Breast epithelium (tissue), 4 donors: ENCODE measurements at regions not wholly inside any gene's neighbourhood (a gene's known extent, or its start where the extent isn't known, plus 50 kb on each side); places are given as distances from the start of the nearest gene placed in this dataset.

Experiments
- DNase-seq, 2 donors: peaks; one replicate each; pipeline ENCODE4 v3.0.0-alpha.2; 2019; ENCODE audit warnings: low spot score in 2 of 2
- H3K27ac ChIP-seq, 2 donors: fragments of 200-600 bp; sonication (generic) in 1 of 2; one replicate each; pipeline ENCODE4 v1.5.1; 2016 to 2019; ENCODE audit warnings: mild to moderate bottlenecking in 1 of 2
- H3K27me3 ChIP-seq, 2 donors: fragments of 200-600 bp; sonication (generic) in 1 of 2; one replicate each; pipeline versions ENCODE4 v1.5.1 to v1.6.0; 2017 to 2019; ENCODE audit warnings: control low read depth in 1 of 2, mild to moderate bottlenecking in 1 of 2
- H3K36me3 ChIP-seq: fragments of 200-600 bp; one replicate; pipeline ENCODE4 v1.5.1; 2019
- H3K4me1 ChIP-seq, 2 donors: fragments of 200-600 bp; sonication (generic); one replicate each; pipeline ENCODE4 v1.5.1; 2016 to 2019; ENCODE audit warnings: control low read depth in 1 of 2
- H3K4me3 ChIP-seq, 3 donors: fragments of 200-600 bp; sonication (generic); 1 replicate in 2 of 3; 2 replicates in 1 of 3; pipeline ENCODE4 v1.5.1; 2016 to 2019; ENCODE audit warnings: mild to moderate bottlenecking in 3 of 3, moderate library complexity in 2 of 3
- H3K9me3 ChIP-seq, 2 donors: fragments of 200-600 bp; sonication (generic) in 1 of 2; one replicate each; pipeline ENCODE4 v1.5.1; 2016 to 2019; ENCODE audit warnings: control low read depth in 1 of 2
- POLR2A ChIP-seq: fragments of 450-650 bp; IDR thresholded peaks from one replicate; pipeline ENCODE4 v1.6.1; 2016; ENCODE audit warnings: antibody characterized with exemption, mild to moderate bottlenecking, moderate library complexity
- POLR2AphosphoS5 ChIP-seq, 3 donors: sonication (generic); formaldehyde crosslinking; IDR thresholded peaks; one replicate each; pipeline ENCODE4 v1.6.1; 2017; ENCODE audit warnings: antibody characterized with exemption in 3 of 3
- intact Hi-C: fragments of 100-400 bp; cut with DNase I; formaldehyde crosslinking; loops from one replicate; pipeline ENCODE4 v1.15.1; 2023; ENCODE audit warnings: low total_unique reads
- TF ChIP-seq, protein P1 (sequence below), 3 donors: fragments of 450-650 bp; IDR thresholded peaks; one replicate each; pipeline ENCODE4 v1.5.1; 2016 to 2017; ENCODE audit warnings: antibody characterized with exemption in 3 of 3, mild to moderate bottlenecking in 3 of 3, moderate library complexity in 3 of 3

DNA sequence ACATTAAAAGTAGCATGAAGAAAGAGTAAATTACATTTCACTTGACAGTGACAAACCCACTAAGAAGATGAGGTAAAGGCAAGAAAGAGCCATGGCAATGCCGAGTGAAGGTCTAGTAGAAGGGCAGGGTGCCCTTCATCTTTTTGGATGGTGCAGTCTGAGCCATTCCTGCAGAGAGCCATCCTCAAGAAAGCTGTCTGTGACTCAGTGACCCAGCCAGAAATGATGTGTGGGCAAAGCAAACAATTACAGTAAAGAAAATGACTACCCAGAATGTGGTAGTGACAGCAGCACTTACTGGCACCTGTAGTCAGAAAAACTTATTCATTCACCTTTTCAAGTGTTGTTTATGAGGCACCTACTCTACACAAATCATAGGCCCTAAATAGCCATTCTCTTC is 281.7 kb downstream of the DUSP6 start:
- Histone ChIP-seq H3K4me1 (no peaks in the 10 kb centered on the region), H3K9me3 (no peaks in the 10 kb centered on the region), H3K4me3 (no peak overlapping the region), H3K27ac (no peak overlapping the region), H3K27me3 (no peaks in the 10 kb centered on the region), H3K36me3 (no peaks in the 10 kb centered on the region)
- TF ChIP-seq, protein P1, sequence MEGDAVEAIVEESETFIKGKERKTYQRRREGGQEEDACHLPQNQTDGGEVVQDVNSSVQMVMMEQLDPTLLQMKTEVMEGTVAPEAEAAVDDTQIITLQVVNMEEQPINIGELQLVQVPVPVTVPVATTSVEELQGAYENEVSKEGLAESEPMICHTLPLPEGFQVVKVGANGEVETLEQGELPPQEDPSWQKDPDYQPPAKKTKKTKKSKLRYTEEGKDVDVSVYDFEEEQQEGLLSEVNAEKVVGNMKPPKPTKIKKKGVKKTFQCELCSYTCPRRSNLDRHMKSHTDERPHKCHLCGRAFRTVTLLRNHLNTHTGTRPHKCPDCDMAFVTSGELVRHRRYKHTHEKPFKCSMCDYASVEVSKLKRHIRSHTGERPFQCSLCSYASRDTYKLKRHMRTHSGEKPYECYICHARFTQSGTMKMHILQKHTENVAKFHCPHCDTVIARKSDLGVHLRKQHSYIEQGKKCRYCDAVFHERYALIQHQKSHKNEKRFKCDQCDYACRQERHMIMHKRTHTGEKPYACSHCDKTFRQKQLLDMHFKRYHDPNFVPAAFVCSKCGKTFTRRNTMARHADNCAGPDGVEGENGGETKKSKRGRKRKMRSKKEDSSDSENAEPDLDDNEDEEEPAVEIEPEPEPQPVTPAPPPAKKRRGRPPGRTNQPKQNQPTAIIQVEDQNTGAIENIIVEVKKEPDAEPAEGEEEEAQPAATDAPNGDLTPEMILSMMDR (IDR thresholded peaks at IDR 0.05) = no peak
- TF ChIP-seq POLR2A (no peak), POLR2AphosphoS5 (IDR thresholded peaks at IDR 0.05) (no peak)
- intact Hi-C loops = no loop called here
- DNase-seq = no peak

DNA sequence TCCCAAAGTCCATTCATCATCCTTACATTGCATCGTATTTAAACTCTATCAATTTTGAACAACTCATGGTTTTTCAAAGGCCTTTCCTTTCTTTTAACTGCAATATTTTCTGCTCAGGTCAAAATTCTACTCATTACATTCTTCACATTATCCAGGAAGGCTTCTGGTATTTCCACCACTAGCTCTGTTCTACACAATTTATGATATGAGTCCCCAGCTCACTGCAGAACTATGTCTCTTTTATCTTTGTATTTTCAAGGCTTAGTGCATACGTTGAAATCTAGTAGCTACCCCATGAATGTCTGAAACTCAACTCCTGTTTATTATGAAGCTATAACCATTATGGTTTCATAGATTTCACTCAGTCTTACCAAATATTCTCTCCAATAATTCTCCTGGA is 282.9 kb downstream of the DUSP6 start:
- Histone ChIP-seq H3K4me1 (no peaks in the 10 kb centered on the region), H3K27me3 (no peaks in the 10 kb centered on the region), H3K9me3 (no peaks in the 10 kb centered on the region), H3K27ac (no peak overlapping the region), H3K4me3 (no peak overlapping the region), H3K36me3 (no peaks in the 10 kb centered on the region)
- TF ChIP-seq POLR2AphosphoS5 (IDR thresholded peaks at IDR 0.05) (no peak), POLR2A (no peak)
- TF ChIP-seq, protein P1 (IDR thresholded peaks at IDR 0.05) = no peak
- intact Hi-C loops = no loop called here
- DNase-seq = no peak

DNA sequence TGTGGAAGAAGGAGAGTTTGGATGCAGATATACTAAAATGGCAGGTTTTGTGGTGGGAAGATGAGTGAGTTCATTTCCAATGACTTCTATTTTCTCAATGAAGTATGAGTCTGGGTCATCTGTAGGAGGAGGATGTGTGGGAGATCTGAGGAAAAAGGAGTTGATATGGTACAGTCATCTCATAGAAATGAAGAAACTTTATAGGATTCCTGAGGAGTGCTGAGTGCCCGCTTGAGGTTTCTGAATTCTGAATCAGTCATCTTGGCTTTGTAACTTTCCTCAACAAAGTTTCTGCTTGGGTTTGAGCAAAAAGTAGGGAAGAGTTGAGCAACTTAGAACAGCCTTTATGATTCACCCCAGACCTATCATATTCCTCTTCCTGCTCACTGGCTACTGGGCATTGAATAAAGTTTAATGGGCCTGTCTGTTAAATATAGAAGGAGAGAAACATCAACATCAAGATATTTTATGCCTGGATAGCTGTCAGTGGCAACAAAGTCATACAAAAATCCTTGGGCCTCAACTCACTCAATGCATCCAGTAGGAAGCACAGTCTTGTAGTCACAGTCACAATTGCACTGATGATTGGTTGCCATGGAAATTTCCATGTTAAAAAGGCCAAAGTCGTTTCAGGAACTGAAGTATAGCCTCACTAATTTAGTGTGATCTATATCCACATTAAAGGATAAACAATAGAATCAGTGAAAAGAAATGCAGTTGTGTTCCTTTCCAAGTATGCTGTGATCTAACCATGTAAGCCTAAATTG is 284.7 kb downstream of the DUSP6 start:
- no peaks in the 10 kb centered on the region for H3K9me3 ChIP-seq
- TF ChIP-seq POLR2AphosphoS5 (IDR thresholded peaks at IDR 0.05) = no peak
- TF ChIP-seq POLR2A = no peak
- TF ChIP-seq, protein P1 (IDR thresholded peaks at IDR 0.05) = no peak
- no peaks in the 10 kb centered on the region for H3K4me1 ChIP-seq
- no peak overlapping the region for H3K27ac ChIP-seq
- no peaks in the 10 kb centered on the region for H3K27me3 ChIP-seq
- no peak overlapping the region for H3K4me3 ChIP-seq
- no peaks in the 10 kb centered on the region for H3K36me3 ChIP-seq
- intact Hi-C loops = no loop called here
- no peak for DNase-seq

DNA sequence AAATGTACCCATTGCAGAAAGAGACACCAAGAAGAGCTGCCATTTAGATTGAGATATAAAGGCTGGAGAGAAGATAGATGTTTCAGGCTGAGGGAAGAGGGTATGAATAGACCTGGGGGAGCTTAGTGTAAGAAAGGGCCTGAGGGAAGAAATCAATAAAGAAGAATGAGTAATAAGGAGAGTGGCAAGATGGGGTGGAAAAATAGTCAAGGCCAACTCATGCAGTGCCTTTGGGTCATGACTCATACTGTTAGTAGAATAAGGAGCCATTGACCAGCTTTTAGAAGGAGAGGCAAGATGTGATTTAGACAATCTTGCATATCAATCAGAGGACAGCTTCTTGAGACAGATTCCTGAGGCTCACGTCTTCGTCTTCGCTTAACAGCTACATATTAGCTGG is 287.5 kb downstream of the DUSP6 start:
- DNase-seq = no peak
- H3K27me3 ChIP-seq = no peaks in the 10 kb centered on the region
- H3K36me3 ChIP-seq = no peaks in the 10 kb centered on the region
- TF ChIP-seq, protein P1 (IDR thresholded peaks at IDR 0.05) = no peak
- TF ChIP-seq POLR2AphosphoS5 (IDR thresholded peaks at IDR 0.05) = no peak
- no peak for TF ChIP-seq POLR2A
- H3K27ac ChIP-seq = no peak overlapping the region
- no peak overlapping the region for H3K4me3 ChIP-seq
- no peaks in the 10 kb centered on the region for H3K4me1 ChIP-seq
- H3K9me3 ChIP-seq = no peaks in the 10 kb centered on the region
- intact Hi-C loops = no loop called here

DNA sequence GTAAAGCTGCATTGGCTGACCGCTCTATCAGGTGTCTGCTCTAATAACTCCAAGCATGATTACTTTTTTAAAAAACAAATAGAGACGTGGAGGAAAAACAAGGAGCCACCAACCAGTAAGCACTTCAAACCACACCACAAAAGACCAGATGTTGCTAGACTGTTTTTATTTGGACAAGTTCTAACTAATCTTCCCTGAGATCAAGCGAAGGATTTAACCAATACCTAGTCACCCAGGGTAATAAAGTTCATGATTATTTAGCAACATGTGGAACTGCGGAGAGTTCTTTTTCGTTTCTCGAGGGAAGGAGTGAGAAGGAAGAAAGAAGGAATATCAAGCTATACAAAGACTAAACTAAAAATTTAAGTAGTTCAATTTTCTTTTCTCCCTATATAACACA is 288.1 kb downstream of the DUSP6 start:
- Histone ChIP-seq H3K4me3 (no peak overlapping the region), H3K4me1 (no peaks in the 10 kb centered on the region), H3K36me3 (no peaks in the 10 kb centered on the region), H3K27me3 (no peaks in the 10 kb centered on the region), H3K9me3 (no peaks in the 10 kb centered on the region), H3K27ac (no peak overlapping the region)
- intact Hi-C loops = no loop called here
- no peak for DNase-seq
- TF ChIP-seq, protein P1 (IDR thresholded peaks at IDR 0.05) = no peak
- TF ChIP-seq POLR2AphosphoS5 (IDR thresholded peaks at IDR 0.05) (no peak), POLR2A (no peak)
